GM12864 (cell line): ENCODE measurements at regions not wholly inside any gene's neighbourhood (a gene's known extent, or its start where the extent isn't known, plus 50 kb on each side); places are given as distances from the start of the nearest gene placed in this dataset.

Experiments used
- DNase-seq: peaks from one replicate; pipeline ENCODE4 v3.0.0-alpha.2; 2011; ENCODE audit warnings: low read depth
- H3K4me3 ChIP-seq: 2 replicates; pipeline ENCODE4 v1.5.1; 2011; ENCODE audit warnings: mild to moderate bottlenecking, low read depth, low read length, control low read depth
- CTCF ChIP-seq: IDR thresholded peaks from 2 replicates; pipeline ENCODE4 v1.5.1; 2011; ENCODE audit warnings: low read depth, mild to moderate bottlenecking, moderate library complexity, low read length, control low read depth, inconsistent platforms; ENCODE audit errors: missing control alignments

- DNase-seq, result no peak
- no peak for TF ChIP-seq CTCF
- no peak overlapping the region for H3K4me3 ChIP-seq
Observed at GRCh38 chr4:28799696-28800095, 1920.5 kb upstream of the PCDH7 start.

- TF ChIP-seq CTCF, result no peak
- DNase-seq, result no peak
- no peak overlapping the region for H3K4me3 ChIP-seq
Observed at GRCh38 chr4:28811025-28811424, 1909.1 kb upstream of the PCDH7 start.

GRCh38 chr4:28822163-28822562 lies 1898.0 kb upstream of the PCDH7 start:
- TF ChIP-seq CTCF, result no peak
- no peak overlapping the region for H3K4me3 ChIP-seq
- DNase-seq, result no peak

GRCh38 chr4:28827866-28828265 lies 1892.3 kb upstream of the PCDH7 start:
- TF ChIP-seq CTCF, result no peak
- DNase-seq, result no peak
- H3K4me3 ChIP-seq, result no peak overlapping the region

GRCh38 chr4:28831867-28832266 lies 1888.3 kb upstream of the PCDH7 start:
- no peak for DNase-seq
- no peak overlapping the region for H3K4me3 ChIP-seq
- TF ChIP-seq CTCF, result no peak

GRCh38 chr4:28832444-28832843 lies 1887.7 kb upstream of the PCDH7 start:
- H3K4me3 ChIP-seq, result no peak overlapping the region
- no peak for DNase-seq
- no peak for TF ChIP-seq CTCF

- H3K4me3 ChIP-seq, result no peak overlapping the region
- no peak for TF ChIP-seq CTCF
- DNase-seq, result no peak
Observed at GRCh38 chr4:28834120-28834519, 1886.0 kb upstream of the PCDH7 start.
